GM12878 (cell line): ENCODE measurements at regions not wholly inside any gene's neighbourhood (a gene's known extent, or its start where the extent isn't known, plus 50 kb on each side); places are given as distances from the start of the nearest gene placed in this dataset.

Source experiments
- CEBPZ ChIP-seq: fragments of 150-350 bp; IDR thresholded peaks from 2 replicates; pipeline ENCODE4 v1.6.1; 2016; ENCODE audit warnings: low read depth, low read length
- CUX1 ChIP-seq: IDR thresholded peaks from 2 replicates; pipeline ENCODE4 v1.6.1; 2012; ENCODE audit warnings: improper control_type of control experiment, low read depth, low read length; ENCODE audit not compliant: insufficient replicate concordance
- HCFC1 ChIP-seq: fragments of 150-350 bp; IDR thresholded peaks from 2 replicates; pipeline ENCODE4 v1.6.1; 2014; ENCODE audit warnings: low read length
- MEF2B ChIP-seq: fragments of 450-650 bp; IDR thresholded peaks from 2 replicates; pipeline ENCODE4 v1.6.1; 2018; ENCODE audit warnings: mild to moderate bottlenecking, moderate library complexity; ENCODE audit not compliant: partially characterized antibody, poor library complexity, severe bottlenecking
- MYC ChIP-seq: IDR thresholded peaks from 2 replicates; pipeline ENCODE4 v1.6.1; 2011; ENCODE audit warnings: mild to moderate bottlenecking, low read length, moderate library complexity, inconsistent platforms; ENCODE audit not compliant: insufficient read depth, insufficient replicate concordance, insufficient read length, severe bottlenecking
- NFIC ChIP-seq: IDR thresholded peaks from 2 replicates; pipeline ENCODE4 v1.6.1; 2012; ENCODE audit warnings: low read depth, mild to moderate bottlenecking, inconsistent platforms, low read length, moderate library complexity
- SMARCA5 ChIP-seq: fragments of 450-650 bp; IDR thresholded peaks from 2 replicates; pipeline ENCODE4 v1.6.1; 2017; ENCODE audit warnings: mild to moderate bottlenecking
- STAT3 ChIP-seq: IDR thresholded peaks from 2 replicates; pipeline ENCODE4 v1.6.1; 2011; ENCODE audit warnings: low read depth, low read length, improper control_type of control experiment
- ZNF384 ChIP-seq: IDR thresholded peaks from 2 replicates; pipeline ENCODE4 v1.6.1; 2012; ENCODE audit warnings: low read depth, mild to moderate bottlenecking, low read length, improper control_type of control experiment, borderline replicate concordance

- TF ChIP-seq CEBPZ, result no peak
- TF ChIP-seq SMARCA5, result no peak
- no peak for TF ChIP-seq CUX1
- TF ChIP-seq NFIC, result no peak
- no peak for TF ChIP-seq ZNF384
- no peak for TF ChIP-seq HCFC1
- no peak for TF ChIP-seq MEF2B
- TF ChIP-seq STAT3, result no peak
- TF ChIP-seq MYC, result no peak
These were observed 728.3 kb downstream of the TMTC2 start (continued) for GRCh38 chr12:83414981-83415380.
